Fibroblast of lung (primary cell): ENCODE measurements at regions not wholly inside any gene's neighbourhood (a gene's known extent, or its start where the extent isn't known, plus 50 kb on each side); places are given as distances from the start of the nearest gene placed in this dataset.

ENCODE experiments used
- CTCF ChIP-seq, 2 donors: IDR thresholded peaks in 1 of 2; conservative IDR thresholded peaks in 1 of 2; 1 replicate in 1 of 2; 2 replicates in 1 of 2; pipeline ENCODE4 v1.5.1; 2011 to 2012; ENCODE audit warnings: low read length in 2 of 2, control low read depth in 1 of 2, inconsistent platforms in 1 of 2, low read depth in 1 of 2, mild to moderate bottlenecking in 1 of 2
- EZH2 ChIP-seq: IDR thresholded peaks from 2 replicates; pipeline ENCODE4 v1.5.1; 2012; ENCODE audit warnings: low read length, control low read depth, mild to moderate bottlenecking; ENCODE audit errors: missing control alignments

- TF ChIP-seq CTCF (conservative IDR thresholded peaks at IDR 0.05 in 1 of 2, IDR thresholded peaks at IDR 0.05 in 1 of 2; ENCODE audit: low read depth in 1 of 2, low read length in 2 of 2) (no peak), EZH2 (no peak)
These were observed 311.9 kb downstream of the NPIPA8 start for GRCh38 chr16:18024611-18025010.
